ENCODE measurements at regions not wholly inside any gene's neighbourhood (a gene's known extent, or its start where the extent isn't known, plus 50 kb on each side); places are given as distances from the start of the nearest gene placed in this dataset.

GRCh38 chr9:1184146-1184545 lies 134.0 kb downstream of the DMRT2 start:
- no peak for TF ChIP-seq SMC3 (conservative IDR thresholded peaks at IDR 0.05; ENCODE audit: poor library complexity)
- no peak for TF ChIP-seq CTCF (IDR thresholded peaks at IDR 0.05; ENCODE audit: poor library complexity, severe bottlenecking)
- no peak for TF ChIP-seq EP300 (conservative IDR thresholded peaks at IDR 0.05; ENCODE audit: poor library complexity, severe bottlenecking)
- no peak for TF ChIP-seq MXI1 (conservative IDR thresholded peaks at IDR 0.05; ENCODE audit: poor library complexity, severe bottlenecking)
- no peak for TF ChIP-seq POLR2AphosphoS5 (IDR thresholded peaks at IDR 0.05)
- no peak for TF ChIP-seq EZH2 (IDR thresholded peaks at IDR 0.05; ENCODE audit: borderline replicate concordance, insufficient read depth, low read length, poor library complexity, severe bottlenecking)

All from neural cell (in vitro differentiated cells).